ENCODE measurements at regions not wholly inside any gene's neighbourhood (a gene's known extent, or its start where the extent isn't known, plus 50 kb on each side); places are given as distances from the start of the nearest gene placed in this dataset.

DNA sequence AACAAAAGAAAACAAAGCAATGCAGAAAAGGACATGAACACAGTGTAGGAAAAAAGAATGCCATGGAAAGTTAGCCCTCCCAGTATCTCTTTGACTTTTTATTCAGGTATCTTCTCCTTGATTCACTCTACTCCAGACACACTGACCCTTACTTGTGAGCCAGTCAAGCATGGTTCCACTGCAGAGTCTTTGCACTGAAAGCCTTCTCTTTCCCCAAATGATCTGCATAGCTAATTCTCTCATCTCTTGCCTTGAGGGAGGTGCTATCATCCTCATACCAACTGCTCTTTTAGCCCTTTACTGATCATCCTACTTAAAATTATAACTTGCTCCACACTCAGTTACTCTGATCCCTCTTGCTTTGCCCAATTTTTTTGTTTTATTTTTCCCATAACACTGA, 101.2 kb upstream of the SLC16A7 start:
- TF ChIP-seq, protein P1, sequence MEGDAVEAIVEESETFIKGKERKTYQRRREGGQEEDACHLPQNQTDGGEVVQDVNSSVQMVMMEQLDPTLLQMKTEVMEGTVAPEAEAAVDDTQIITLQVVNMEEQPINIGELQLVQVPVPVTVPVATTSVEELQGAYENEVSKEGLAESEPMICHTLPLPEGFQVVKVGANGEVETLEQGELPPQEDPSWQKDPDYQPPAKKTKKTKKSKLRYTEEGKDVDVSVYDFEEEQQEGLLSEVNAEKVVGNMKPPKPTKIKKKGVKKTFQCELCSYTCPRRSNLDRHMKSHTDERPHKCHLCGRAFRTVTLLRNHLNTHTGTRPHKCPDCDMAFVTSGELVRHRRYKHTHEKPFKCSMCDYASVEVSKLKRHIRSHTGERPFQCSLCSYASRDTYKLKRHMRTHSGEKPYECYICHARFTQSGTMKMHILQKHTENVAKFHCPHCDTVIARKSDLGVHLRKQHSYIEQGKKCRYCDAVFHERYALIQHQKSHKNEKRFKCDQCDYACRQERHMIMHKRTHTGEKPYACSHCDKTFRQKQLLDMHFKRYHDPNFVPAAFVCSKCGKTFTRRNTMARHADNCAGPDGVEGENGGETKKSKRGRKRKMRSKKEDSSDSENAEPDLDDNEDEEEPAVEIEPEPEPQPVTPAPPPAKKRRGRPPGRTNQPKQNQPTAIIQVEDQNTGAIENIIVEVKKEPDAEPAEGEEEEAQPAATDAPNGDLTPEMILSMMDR (IDR thresholded peaks at IDR 0.05; ENCODE audit: low read depth, low read length, poor library complexity, severe bottlenecking) = no peak
- TF ChIP-seq EZH2phosphoT487 (IDR thresholded peaks at IDR 0.05; ENCODE audit: borderline replicate concordance, low read length) = no peak
